GM12878 (cell line): ENCODE measurements at regions not wholly inside any gene's neighbourhood (a gene's known extent, or its start where the extent isn't known, plus 50 kb on each side); places are given as distances from the start of the nearest gene placed in this dataset.

Experiments used
- ATAC-seq: fragments of 200-7000 bp; cut with Tn5 transposase; 3 replicates; pipeline ENCODE4 v1.9.1; 2020; ENCODE audit warnings: mild to moderate bottlenecking, moderate library complexity
- BruUV-seq: library from RNA; stranded (reverse); fragments of 400-500 nt; replicated peaks from 2 replicates; lab custom pipeline; 2021; lab: Mats Ljungman, UMichigan
- CTCF ChIA-PET: fragments of 300-600 bp; sonication (Branson Sonifier 250); formaldehyde crosslinking; extraction: SDS; loops from one replicate; lab custom pipeline; 2021; ENCODE audit warnings: inconsistent platforms; lab: Yijun Ruan, JAX
- POLR2A ChIA-PET: fragments of 350-600 bp; formaldehyde crosslinking; extraction: SDS; loops from one replicate; lab custom pipeline; 2021; ENCODE audit warnings: inconsistent platforms; lab: Charles Lee
- RAD21 ChIA-PET: fragments of 300-600 bp; sonication (Branson Sonifier 250); formaldehyde crosslinking; loops from one replicate; lab custom pipeline; 2023; ENCODE audit warnings: antibody characterized with exemption; ENCODE audit not compliant: unreplicated experiment; lab: Charles Lee
- SMC1A ChIA-PET: fragments of 300-600 bp; sonication (Branson Sonifier 250); formaldehyde crosslinking; loops from one replicate; lab custom pipeline; 2023; ENCODE audit not compliant: unreplicated experiment, uncharacterized antibody; lab: Charles Lee
- DNase-seq: peaks from one replicate; pipeline ENCODE4 v3.0.0-alpha.2; 2011; ENCODE audit warnings: low read depth, low spot score
- FAIRE-seq: peaks from 3 replicates; lab custom pipeline; 2011; peaks lifted over from hg19 to GRCh38; lab: Jason Lieb, UNC
- H2AFZ ChIP-seq: 2 replicates; pipeline ENCODE4 v1.6.0; 2011; ENCODE audit warnings: low read depth, low read length, control low read depth; ENCODE audit not compliant: control insufficient read depth
- H3K27ac ChIP-seq: 2 replicates; pipeline ENCODE4 v1.5.1; 2011; ENCODE audit warnings: control low read depth; ENCODE audit not compliant: control insufficient read depth, insufficient read depth
- H3K27me3 ChIP-seq, 2 experiments: replicated peaks in 1 of 2; 2 replicates each; pipeline versions ENCODE4 v1.6.0 to v1.6.1; 2011; ENCODE audit warnings: low read length in 1 of 2; ENCODE audit not compliant: control insufficient read depth in 2 of 2, insufficient read depth in 2 of 2
- H3K36me3 ChIP-seq, 2 experiments: 2 replicates each; pipeline ENCODE4 v1.5.1; 2011; ENCODE audit warnings: low read length in 1 of 2; ENCODE audit not compliant: control insufficient read depth in 2 of 2, insufficient read depth in 2 of 2
- H3K4me1 ChIP-seq: 2 replicates; pipeline ENCODE4 v1.6.1; 2011; ENCODE audit warnings: mild to moderate bottlenecking, low read length, moderate library complexity, mixed read lengths; ENCODE audit not compliant: control insufficient read depth, insufficient read depth
- H3K4me2 ChIP-seq: 2 replicates; pipeline ENCODE4 v1.6.0; 2011; ENCODE audit warnings: control low read depth; ENCODE audit not compliant: control insufficient read depth, insufficient read depth
- H3K4me3 ChIP-seq: fragments of 200-600 bp; sonication (generic); 2 replicates; pipeline ENCODE4 v1.5.1; 2016
- H3K79me2 ChIP-seq: 2 replicates; pipeline ENCODE4 v1.6.0; 2011; ENCODE audit warnings: low read length; ENCODE audit not compliant: control insufficient read depth, insufficient read depth
- H3K9ac ChIP-seq: 2 replicates; pipeline ENCODE4 v1.8.0; 2011; ENCODE audit warnings: low read length, control low read depth, mixed read lengths; ENCODE audit not compliant: control insufficient read depth, insufficient read depth
- H3K9me3 ChIP-seq: replicated peaks from 3 replicates; pipeline ENCODE4 v1.5.1; 2011; ENCODE audit warnings: mild to moderate bottlenecking, low read length; ENCODE audit not compliant: control insufficient read depth, insufficient read depth
- H4K20me1 ChIP-seq: 2 replicates; pipeline ENCODE4 v1.6.0; 2011; ENCODE audit not compliant: control insufficient read depth, insufficient read depth
- CBFB ChIP-seq: IDR thresholded peaks from 2 replicates; pipeline ENCODE4 v1.6.1; 2016; ENCODE audit warnings: antibody characterized with exemption, low read depth
- CBX5 ChIP-seq: sonication (generic); IDR thresholded peaks from 2 replicates; pipeline ENCODE4 v1.6.1; 2016; ENCODE audit warnings: low read depth, moderate library complexity, mild to moderate bottlenecking, inconsistent platforms
- FOXM1 ChIP-seq: IDR thresholded peaks from 2 replicates; pipeline ENCODE4 v1.6.1; 2012; ENCODE audit warnings: low read depth, mild to moderate bottlenecking, inconsistent platforms, low read length, moderate library complexity
- HCFC1 ChIP-seq: fragments of 150-350 bp; IDR thresholded peaks from 2 replicates; pipeline ENCODE4 v1.6.1; 2014; ENCODE audit warnings: low read length
- HDGF ChIP-seq: fragments of 450-650 bp; IDR thresholded peaks from 2 replicates; pipeline ENCODE4 v1.6.1; 2016; ENCODE audit warnings: antibody characterized with exemption
- KAT2A ChIP-seq: conservative IDR thresholded peaks from 2 replicates; pipeline ENCODE4 v1.6.1; 2011; ENCODE audit warnings: low read depth, low read length; ENCODE audit not compliant: control insufficient read depth
- RB1 ChIP-seq: fragments of 450-650 bp; formaldehyde crosslinking; IDR thresholded peaks from 2 replicates; pipeline ENCODE4 v1.6.1; 2017; ENCODE audit warnings: mild to moderate bottlenecking, borderline replicate concordance
- RFX5 ChIP-seq: IDR thresholded peaks from 2 replicates; pipeline ENCODE4 v1.6.1; 2011; ENCODE audit warnings: low read depth, low read length, improper control_type of control experiment
- STAT1 ChIP-seq: fragments of 450-650 bp; conservative IDR thresholded peaks from 2 replicates; pipeline ENCODE4 v1.6.1; 2014; ENCODE audit warnings: antibody characterized with exemption, mild to moderate bottlenecking
- WGBS: methylation state at CpG from one replicate; pipeline ENCODE4 v1.1.6; 2016; ENCODE audit warnings: low lambda C conversion rate; ENCODE audit not compliant: insufficient replicate concordance, insufficient coverage; ENCODE audit errors: missing lambda C conversion rate; 5-methylcytosine and 5-hydroxymethylcytosine counted together
- in situ Hi-C: fragments of 300-500 bp; cut with MboI; formaldehyde crosslinking; loops from 9 replicates; pipeline ENCODE4 v1.14.3; 2018; ENCODE audit warnings: mixed read lengths
- intact Hi-C: fragments of 100-400 bp; cut with micrococcal nuclease; formaldehyde crosslinking; loops from one replicate; pipeline ENCODE4 v1.14.2; 2022; ENCODE audit not compliant: unreplicated experiment
- TF ChIP-seq, protein P1 (sequence below), 3 experiments: IDR thresholded peaks in 2 of 3; conservative IDR thresholded peaks in 1 of 3; 2 replicates each; pipeline ENCODE4 v1.5.1; 2011; ENCODE audit warnings: low read depth in 3 of 3, low read length in 3 of 3, mild to moderate bottlenecking in 3 of 3, control low read depth in 2 of 3, moderate library complexity in 2 of 3, inconsistent platforms in 1 of 3, mixed read lengths in 1 of 3; ENCODE audit not compliant: control insufficient read depth in 2 of 3, insufficient read depth in 1 of 3; ENCODE audit errors: extremely low read depth in 1 of 3

DNA sequence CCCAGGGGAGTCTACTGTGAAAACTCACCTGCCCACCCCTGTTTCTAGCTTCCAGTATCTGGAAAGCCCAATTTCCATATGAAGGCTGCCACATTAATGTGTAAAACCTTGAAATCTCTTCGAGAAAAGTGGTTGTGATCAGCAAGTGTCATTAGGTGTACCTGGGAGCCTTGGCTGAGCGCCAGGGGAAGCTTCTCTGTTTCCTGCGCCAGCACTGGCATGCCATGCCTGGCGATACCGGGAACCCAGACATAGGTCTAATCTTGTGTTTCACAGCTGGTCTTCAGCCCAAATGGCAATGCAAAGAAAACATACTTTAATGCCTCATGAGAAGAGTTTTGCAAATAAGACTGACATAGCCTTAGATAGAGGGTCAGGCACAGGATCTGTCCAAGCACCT lies 101.6 kb downstream of the TENT4A start (continued):
- TF ChIP-seq RB1 (no peak), RFX5 (no peak)
- TF ChIP-seq, protein P1, sequence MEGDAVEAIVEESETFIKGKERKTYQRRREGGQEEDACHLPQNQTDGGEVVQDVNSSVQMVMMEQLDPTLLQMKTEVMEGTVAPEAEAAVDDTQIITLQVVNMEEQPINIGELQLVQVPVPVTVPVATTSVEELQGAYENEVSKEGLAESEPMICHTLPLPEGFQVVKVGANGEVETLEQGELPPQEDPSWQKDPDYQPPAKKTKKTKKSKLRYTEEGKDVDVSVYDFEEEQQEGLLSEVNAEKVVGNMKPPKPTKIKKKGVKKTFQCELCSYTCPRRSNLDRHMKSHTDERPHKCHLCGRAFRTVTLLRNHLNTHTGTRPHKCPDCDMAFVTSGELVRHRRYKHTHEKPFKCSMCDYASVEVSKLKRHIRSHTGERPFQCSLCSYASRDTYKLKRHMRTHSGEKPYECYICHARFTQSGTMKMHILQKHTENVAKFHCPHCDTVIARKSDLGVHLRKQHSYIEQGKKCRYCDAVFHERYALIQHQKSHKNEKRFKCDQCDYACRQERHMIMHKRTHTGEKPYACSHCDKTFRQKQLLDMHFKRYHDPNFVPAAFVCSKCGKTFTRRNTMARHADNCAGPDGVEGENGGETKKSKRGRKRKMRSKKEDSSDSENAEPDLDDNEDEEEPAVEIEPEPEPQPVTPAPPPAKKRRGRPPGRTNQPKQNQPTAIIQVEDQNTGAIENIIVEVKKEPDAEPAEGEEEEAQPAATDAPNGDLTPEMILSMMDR (IDR thresholded peaks at IDR 0.05 in 2 of 3, conservative IDR thresholded peaks at IDR 0.05 in 1 of 3; ENCODE audit: control insufficient read depth in 2 of 3, extremely low read depth in 1 of 3, insufficient read depth in 1 of 3, low read depth in 3 of 3, low read length in 3 of 3): no peak

DNA sequence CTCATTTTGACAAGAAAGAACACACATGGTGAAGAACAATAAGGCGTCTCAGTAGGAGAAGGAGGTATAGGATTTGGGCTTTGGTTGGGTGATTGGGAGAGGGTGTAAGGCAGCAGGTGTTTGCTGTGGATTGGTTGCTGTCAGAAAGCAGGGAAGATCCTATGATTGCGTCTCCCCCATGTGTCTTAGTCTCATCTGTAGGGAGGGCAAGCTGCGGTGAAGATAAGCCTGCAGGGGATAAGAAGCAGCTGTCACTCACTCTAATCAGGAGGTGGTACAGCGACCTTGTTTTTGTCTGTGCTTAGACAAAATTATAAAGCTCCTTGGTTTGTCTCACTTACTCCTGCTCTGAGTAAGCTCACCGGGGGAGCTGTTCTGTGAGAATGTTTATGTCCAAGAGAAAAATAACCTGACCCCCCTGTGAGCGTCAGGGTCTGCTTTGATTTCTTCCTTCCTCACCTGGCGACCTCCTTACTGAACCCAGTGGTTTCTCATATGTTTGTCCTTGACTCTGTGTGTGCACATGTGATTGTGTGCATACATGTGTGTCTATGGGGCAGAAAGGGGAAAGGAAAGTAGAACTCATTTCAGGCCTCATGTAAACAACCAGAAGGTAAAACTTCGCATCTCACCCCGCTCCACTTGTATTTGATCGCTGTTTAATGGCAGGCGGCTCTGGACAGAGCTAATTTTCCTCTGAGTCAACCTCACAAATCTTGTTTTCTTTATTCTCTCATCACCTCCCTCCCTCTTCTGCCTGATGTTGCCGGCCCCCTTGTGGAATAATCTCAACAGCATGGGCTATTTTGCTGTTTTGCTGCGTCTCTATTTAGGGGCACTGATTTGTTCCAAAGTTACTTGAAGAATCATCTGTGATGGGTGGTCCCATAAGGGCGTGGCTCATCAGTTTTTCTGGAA lies 105.6 kb downstream of the TENT4A start:
- CTCF ChIA-PET: interaction anchor here (0.6 to 1.9 kb wide), 5 partner anchors 11 to 1087 kb away, joined by 3 to 6 read pairs (median 4); no protein-coding TSS in a partner anchor

More for the DNA sequence above, 105.6 kb downstream of the TENT4A start:
- Histone ChIP-seq H3K9me3 (peaks cover 2% of the 10 kb centered on the region; the same call in 2 of the 3 replicates), H3K79me2 (no peaks in the 10 kb centered on the region), H3K36me3 (no peaks in the 10 kb centered on the region), H2AFZ (no peak overlapping the region), H4K20me1 (no peaks in the 10 kb centered on the region)
- ChIA-PET RAD21 (no interaction called here), SMC1A (interaction anchor here (1.3 kb wide), 1 partner anchor 10 kb away, joined by 4 read pairs; no protein-coding TSS in a partner anchor)
- no peak for TF ChIP-seq KAT2A
- no peak for TF ChIP-seq HCFC1
- no peak for TF ChIP-seq CBX5
- no peak for TF ChIP-seq CBFB
- no peak for TF ChIP-seq HDGF
- TF ChIP-seq STAT1: no peak
- TF ChIP-seq FOXM1: no peak
- TF ChIP-seq, all 136 proteins: peak for 0
- WGBS: 36% methylated on average over 14 of the region's 14 CpGs
- Histone ChIP-seq H3K4me3 (no peak overlapping the region), H3K4me2 (no peak overlapping the region), H3K4me1 (no peaks in the 10 kb centered on the region), H3K27me3 (0 out of 4 replicates have a peak, but pooled peaks cover 0 to 4% of the 10 kb centered on the region in 2 experiments), H3K9ac (no peak overlapping the region), H3K27ac (no peak overlapping the region)
- FAIRE-seq (no peak), DNase-seq (no peak), ATAC-seq (no peak)
- POLR2A ChIA-PET: interaction anchor here (0.6 kb wide), 1 partner anchor 1153 kb away, joined by 3 read pairs; no protein-coding TSS in a partner anchor
- BruUV-seq: no TSS peak
- intact Hi-C loops: no loop called here
- in situ Hi-C loops: no loop called here
